Nucleus accumbens (tissue), 56 donors: ENCODE measurements at regions not wholly inside any gene's neighbourhood (a gene's known extent, or its start where the extent isn't known, plus 50 kb on each side); places are given as distances from the start of the nearest gene placed in this dataset.
"Not testable (repeated sequence)": the region's sequence is repeated elsewhere in the genome, so short reads cannot be mapped to it uniquely, and the experiment has no call there.

ENCODE experiments used
- DNase-seq, 56 donors: peaks; one replicate each; lab custom pipeline; 2025; lab: John Stamatoyannopoulos, UW

GRCh38 chr16:33583702-33584101, 124.3 kb downstream of the TP53TG3F start:
- DNase-seq: not testable (repeated sequence)

DNA sequence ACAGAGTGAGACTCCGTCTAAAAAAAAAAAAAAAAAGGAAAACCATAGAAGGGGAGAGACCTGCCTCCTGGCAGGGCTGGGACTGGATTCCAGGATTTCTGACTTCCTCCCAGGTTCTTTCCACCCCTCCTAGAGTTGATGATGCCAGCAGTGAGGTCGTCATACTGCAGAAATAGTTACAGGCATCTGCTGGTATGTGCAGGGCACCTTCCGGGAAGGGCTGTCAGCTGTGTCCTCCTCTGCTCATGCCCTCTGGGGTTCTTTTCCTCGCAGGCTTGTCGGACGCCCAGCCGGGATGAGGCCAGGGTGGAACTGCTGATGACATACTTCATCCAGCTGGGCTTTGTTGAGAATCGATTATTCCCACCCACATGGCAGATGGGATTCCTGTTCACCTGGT, 129.2 kb downstream of the TP53TG3F start:
- DNase-seq: not testable (repeated sequence)

DNA sequence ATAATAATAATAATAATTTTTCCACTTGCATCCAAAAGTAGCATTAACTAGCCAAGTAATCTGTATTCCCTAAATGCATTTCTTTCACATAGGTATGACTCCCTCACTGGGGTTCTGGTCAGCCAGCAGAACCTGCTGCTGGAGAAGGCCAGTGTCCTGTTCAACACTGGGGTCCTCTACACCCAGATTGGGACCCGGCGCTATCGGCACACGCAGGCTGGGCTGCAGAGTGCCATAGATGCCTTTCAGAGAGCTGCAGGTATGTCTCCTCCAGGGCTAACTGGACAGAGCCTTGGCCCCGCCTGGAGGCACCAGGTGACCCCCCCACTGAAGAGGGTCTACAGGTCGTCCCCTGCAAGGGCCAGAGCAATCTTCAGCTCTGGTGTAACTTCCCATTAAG, 133.9 kb downstream of the TP53TG3F start:
- not testable (repeated sequence) for DNase-seq

- not testable (repeated sequence) for DNase-seq
Measured at GRCh38 chr16:33595074-33595473, 135.7 kb downstream of the TP53TG3F start.

- not testable (repeated sequence) for DNase-seq
Measured at GRCh38 chr16:33601029-33601428, 141.6 kb downstream of the TP53TG3F start.

GRCh38 chr16:33623535-33624077, 164.2 kb downstream of the TP53TG3F start:
- DNase-seq: not testable (repeated sequence)

- DNase-seq: not testable (repeated sequence)
Measured at GRCh38 chr16:33628895-33629294, 169.5 kb downstream of the TP53TG3F start.

DNA sequence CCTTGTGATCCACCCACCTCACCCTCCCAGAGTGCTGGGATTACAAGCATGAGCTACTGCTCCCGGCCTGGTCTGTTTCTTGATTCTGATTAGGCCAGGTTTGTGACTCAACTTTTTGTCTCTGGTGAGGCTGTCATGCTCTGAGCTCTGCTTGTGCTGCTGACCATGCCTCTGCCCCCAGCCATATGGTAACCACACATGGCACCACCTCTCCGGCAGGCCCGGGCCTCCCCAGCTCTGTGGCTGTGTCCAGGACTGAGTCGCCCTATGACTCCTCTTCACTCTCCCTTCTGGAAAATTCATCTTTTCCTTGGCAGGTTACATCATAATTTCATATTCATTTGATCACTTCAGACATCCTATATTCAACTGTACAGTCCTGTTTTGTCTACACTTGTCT, 172.3 kb downstream of the TP53TG3F start:
- DNase-seq: not testable (repeated sequence)

DNA sequence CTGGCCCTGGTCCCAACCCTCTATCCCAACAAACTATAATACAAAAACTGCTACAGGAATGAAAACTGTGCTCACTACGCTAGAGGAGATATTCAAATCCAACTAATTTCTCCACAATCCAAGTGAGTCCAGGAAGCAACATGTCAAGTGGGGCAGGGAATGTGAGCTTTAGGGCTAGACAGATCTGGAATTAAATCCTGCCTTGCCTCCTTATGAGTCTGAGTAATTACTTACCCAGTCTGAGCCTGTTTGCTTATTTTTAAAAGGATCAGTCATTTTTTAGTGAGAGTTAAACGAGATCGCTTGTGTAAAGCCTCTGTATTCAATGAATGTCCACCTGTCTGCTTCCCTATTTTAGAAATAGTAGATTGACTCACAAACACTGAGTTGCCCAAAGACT, 174.6 kb downstream of the TP53TG3F start:
- DNase-seq: not testable (repeated sequence)

DNA sequence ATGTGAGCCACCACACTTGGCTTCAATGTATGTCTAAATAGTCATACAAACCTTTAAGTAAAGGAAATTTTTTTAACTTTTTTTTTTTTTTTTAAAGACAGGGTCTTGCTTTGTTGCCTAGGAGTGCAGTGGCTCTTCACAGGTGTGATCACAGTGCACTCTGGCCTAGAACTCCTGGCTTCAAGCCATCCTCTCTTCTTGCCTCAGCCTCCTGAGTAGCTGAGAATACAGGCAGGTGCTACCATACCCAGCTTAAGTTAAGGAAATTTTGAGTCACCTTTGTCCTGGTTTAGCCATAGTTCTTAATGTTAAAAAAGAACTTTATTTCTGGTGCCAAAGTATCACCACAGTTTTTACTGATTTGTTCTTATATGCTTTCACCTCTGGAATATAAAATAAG, 177.3 kb downstream of the TP53TG3F start:
- DNase-seq: not testable (repeated sequence)

DNA sequence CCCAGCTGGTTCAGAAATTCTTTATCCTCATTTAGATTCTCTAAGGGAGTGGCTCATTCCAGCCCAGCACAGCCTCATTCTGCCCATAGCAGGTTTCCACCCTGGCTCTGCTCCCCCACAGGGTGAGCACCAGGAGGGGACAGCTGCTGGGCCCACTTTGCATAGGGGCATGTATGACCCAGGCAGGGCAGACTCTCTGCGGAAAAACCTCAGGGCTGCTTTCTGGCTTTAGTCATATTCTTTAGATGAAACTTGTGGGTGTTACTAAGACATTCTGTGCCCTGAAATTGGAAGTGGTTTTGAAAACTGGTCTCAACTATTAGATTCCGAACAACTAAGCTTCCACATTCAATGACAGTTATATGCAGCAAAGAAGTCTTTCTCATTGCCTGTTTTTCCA, 183.9 kb downstream of the TP53TG3F start:
- not testable (repeated sequence) for DNase-seq

GRCh38 chr16:33643698-33644381, 184.4 kb downstream of the TP53TG3F start:
- not testable (repeated sequence) for DNase-seq

DNA sequence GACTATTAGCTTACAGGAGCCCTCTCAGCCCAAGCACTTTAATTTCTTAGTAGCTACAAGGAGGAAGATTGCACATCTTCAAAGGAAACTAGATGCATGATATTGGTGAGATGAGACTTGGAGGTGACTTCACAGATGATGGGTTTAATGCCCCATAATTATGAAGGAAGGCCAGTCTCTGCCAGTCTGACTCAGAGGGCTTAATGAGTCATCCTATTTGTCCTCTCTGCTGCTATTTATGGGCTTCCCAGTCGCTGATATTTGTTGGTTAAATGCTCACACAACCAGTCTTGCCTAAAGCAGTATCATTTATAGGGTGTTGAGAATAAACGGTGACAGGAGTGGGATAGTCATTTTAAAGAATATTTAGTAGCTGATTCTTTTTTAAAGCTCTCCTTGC, 187.0 kb downstream of the TP53TG3F start:
- not testable (repeated sequence) for DNase-seq

DNA sequence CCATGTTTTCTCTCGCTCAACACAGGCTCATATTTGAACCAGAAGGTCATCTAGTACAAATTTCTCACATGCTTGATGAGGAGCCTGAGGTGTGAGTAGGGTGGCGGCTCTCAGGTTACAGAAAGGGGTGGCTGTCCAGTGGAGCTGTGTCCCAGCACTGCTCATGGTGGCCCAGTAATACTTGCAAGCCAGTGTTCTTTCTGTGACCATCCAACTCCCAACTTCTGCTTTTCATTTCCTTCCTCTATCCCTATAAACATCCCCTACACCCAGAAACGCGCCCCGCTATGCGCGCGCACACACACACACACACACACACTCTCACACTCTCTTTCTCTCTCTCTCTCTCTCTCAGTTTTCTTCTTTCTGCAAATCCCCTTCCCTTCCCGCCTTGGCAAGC, 196.3 kb downstream of the TP53TG3F start:
- not testable (repeated sequence) for DNase-seq

DNA sequence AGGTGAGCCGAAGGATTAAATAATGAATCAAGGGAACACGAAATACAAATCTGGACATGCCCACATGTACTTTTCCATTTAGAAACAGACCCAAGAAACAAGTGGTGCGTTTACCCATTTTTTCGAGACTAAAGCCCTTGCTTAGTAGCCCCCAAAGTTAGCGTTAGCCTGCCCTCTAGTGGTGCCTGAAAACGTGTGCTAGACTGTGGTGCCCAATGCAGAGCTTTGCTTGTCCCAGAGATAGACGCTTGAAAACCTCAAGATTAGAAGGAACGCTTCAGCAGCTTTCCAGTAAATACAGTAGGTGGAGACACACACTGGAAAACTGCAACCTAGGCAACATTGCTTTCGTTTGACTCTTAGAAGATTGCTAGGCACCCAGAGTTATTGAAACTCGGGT, 197.0 kb downstream of the TP53TG3F start:
- DNase-seq: not testable (repeated sequence)

GRCh38 chr16:33657717-33658116, 198.3 kb downstream of the TP53TG3F start:
- not testable (repeated sequence) for DNase-seq

DNA sequence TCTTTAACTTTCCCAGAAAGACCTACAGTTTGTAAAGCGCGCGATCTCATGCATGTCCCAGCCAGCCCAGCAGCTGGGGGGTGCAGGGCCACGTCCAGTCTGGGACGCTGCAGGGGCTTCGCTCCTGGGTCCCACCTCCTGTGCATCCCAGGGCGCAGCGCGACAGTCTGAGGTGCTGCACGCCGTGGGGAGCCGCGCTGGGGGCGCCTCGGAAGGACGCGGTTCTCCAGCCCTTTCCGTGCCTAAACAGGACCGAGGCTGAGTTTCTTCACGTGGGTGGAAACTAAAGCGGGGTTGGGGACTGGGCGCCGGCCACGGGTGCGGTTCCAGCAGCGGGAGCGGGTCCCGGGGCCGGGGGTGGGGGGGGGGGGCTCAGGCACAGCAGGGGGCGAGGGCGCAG, 221.4 kb downstream of the TP53TG3F start:
- DNase-seq: not testable (repeated sequence)

- DNase-seq: not testable (repeated sequence)
Measured at GRCh38 chr16:33700320-33700719, 240.9 kb downstream of the TP53TG3F start.

DNA sequence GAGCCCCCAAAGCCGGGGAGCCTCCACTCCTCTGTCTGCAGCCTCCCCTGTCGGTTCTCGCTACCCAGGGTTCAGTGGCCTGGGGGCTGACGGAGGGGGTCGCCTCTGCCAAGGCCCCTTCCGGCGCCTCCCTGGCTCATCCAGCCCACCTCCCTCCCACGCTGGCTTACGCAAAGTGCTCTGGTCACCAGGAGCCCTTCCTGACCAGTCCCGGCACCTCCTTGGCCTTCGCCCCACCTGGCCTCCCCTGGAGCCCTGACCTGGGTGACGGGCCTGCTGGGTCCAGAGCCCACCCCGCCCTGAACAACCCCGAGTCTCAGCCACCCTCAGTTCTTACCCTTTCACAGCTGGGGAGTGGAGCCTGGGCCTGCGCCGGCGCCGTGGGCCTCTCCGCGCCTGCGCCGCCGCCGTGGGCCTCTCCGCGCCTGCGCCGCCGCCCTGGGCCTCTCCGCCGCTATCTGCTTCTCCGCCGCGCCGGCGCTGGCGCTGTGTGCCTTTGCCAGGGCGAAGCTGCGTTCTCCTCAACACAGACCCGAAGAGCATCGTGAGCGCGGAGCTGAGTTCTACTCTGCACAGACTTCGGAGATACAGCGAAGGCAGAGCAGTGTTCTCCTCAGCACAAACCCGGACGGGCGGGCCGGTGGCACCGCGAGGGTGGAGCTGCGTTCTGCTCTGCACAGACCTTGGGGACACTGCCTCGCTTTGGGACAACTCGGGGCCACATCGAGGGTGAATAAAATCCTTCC, 247.6 kb downstream of the TP53TG3F start:
- not testable (repeated sequence) for DNase-seq

- DNase-seq: not testable (repeated sequence)
Measured at GRCh38 chr16:33707591-33707934, 248.2 kb downstream of the TP53TG3F start.

- not testable (repeated sequence) for DNase-seq
Measured at GRCh38 chr16:33709856-33710695, 250.7 kb downstream of the TP53TG3F start.
